GM18907 (cell line): ENCODE measurements at regions not wholly inside any gene's neighbourhood (a gene's known extent, or its start where the extent isn't known, plus 50 kb on each side); places are given as distances from the start of the nearest gene placed in this dataset.
"Not testable (repeated sequence)": the region's sequence is repeated elsewhere in the genome, so short reads cannot be mapped to it uniquely, and the experiment has no call there.

Experiments
- ATAC-seq: cut with Tn5 transposase; IDR thresholded peaks from one replicate; pipeline ENCODE4 v1.9.1; 2021; ENCODE audit warnings: mild to moderate bottlenecking, moderate library complexity; ENCODE audit not compliant: unreplicated experiment

GRCh38 chr16:63774302-63774701 lies 1347.6 kb downstream of the CDH11 start:
- ATAC-seq = no peak

GRCh38 chr16:63769211-63769610 lies 1352.7 kb downstream of the CDH11 start:
- no peak for ATAC-seq

GRCh38 chr16:63760246-63760645 lies 1361.6 kb downstream of the CDH11 start:
- not testable (repeated sequence) for ATAC-seq

GRCh38 chr16:63752347-63752746 lies 1369.5 kb downstream of the CDH11 start:
- ATAC-seq = no peak

GRCh38 chr16:63749276-63749675 lies 1372.6 kb downstream of the CDH11 start:
- ATAC-seq = no peak

GRCh38 chr16:63745456-63745855 lies 1376.4 kb downstream of the CDH11 start:
- ATAC-seq = no peak

GRCh38 chr16:63744077-63744874 lies 1377.6 kb downstream of the CDH11 start:
- ATAC-seq = no peak

GRCh38 chr16:63742150-63742549 lies 1379.7 kb downstream of the CDH11 start:
- ATAC-seq = no peak

GRCh38 chr16:63737633-63738032 lies 1384.2 kb downstream of the CDH11 start:
- ATAC-seq = no peak

GRCh38 chr16:63735456-63735855 lies 1386.4 kb downstream of the CDH11 start:
- ATAC-seq = no peak

GRCh38 chr16:63720848-63721247 lies 1401.0 kb downstream of the CDH11 start:
- ATAC-seq = no peak

- no peak for ATAC-seq
Measured at GRCh38 chr16:63719926-63720325, 1401.9 kb downstream of the CDH11 start.

- no peak for ATAC-seq
Measured at GRCh38 chr16:63717806-63718205, 1404.1 kb downstream of the CDH11 start.

- no peak for ATAC-seq
Measured at GRCh38 chr16:63714876-63715275, 1407.0 kb downstream of the CDH11 start.

- ATAC-seq = no peak
Measured at GRCh38 chr16:63712725-63713124, 1409.1 kb downstream of the CDH11 start.

- ATAC-seq = no peak
Measured at GRCh38 chr16:63703612-63704011, 1418.3 kb downstream of the CDH11 start.

GRCh38 chr16:63702981-63703590 lies 1418.8 kb downstream of the CDH11 start:
- no peak for ATAC-seq

- no peak for ATAC-seq
Measured at GRCh38 chr16:63697736-63698135, 1424.1 kb downstream of the CDH11 start.

- no peak for ATAC-seq
Measured at GRCh38 chr16:63695347-63695746, 1426.5 kb downstream of the CDH11 start.

- no peak for ATAC-seq
Measured at GRCh38 chr16:63690961-63691360, 1430.9 kb downstream of the CDH11 start.

GRCh38 chr16:63690267-63690666 lies 1431.6 kb downstream of the CDH11 start:
- ATAC-seq = no peak

GRCh38 chr16:63689068-63689467 lies 1432.8 kb downstream of the CDH11 start:
- ATAC-seq = no peak
